ENCODE measurements at regions not wholly inside any gene's neighbourhood (a gene's known extent, or its start where the extent isn't known, plus 50 kb on each side); places are given as distances from the start of the nearest gene placed in this dataset.

DNA sequence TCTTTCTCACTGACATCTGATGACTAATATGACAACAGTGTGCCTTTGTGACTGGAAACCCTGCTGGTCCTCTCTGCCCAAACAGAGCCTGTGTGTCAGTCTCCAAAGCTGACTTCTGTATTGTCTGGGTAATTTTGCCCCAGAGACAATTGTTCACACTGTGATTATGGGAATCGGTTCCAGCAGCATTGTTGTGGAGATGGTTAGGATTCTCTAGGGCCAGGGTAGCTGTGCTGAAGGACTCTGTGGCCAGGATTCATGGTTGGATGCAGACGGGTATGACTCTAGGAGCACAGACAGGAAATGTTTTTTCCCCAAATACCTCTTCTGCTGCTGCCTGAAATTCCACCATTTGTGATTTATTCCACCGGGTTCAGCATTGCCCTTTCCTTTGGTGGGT, 57.5 kb upstream of the ITGA11 start:
- TF ChIP-seq, protein P1, sequence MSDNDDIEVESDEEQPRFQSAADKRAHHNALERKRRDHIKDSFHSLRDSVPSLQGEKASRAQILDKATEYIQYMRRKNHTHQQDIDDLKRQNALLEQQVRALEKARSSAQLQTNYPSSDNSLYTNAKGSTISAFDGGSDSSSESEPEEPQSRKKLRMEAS (CRISPR knock-in tag; IDR thresholded peaks at IDR 0.05) = no peak
- TF ChIP-seq CTCF (IDR thresholded peaks at IDR 0.05) (no peak), NFE2L1 (CRISPR knock-in tag; IDR thresholded peaks at IDR 0.05) (no peak), FOXP1 (CRISPR knock-in tag; IDR thresholded peaks at IDR 0.05; ENCODE audit: borderline replicate concordance) (no peak), TEAD1 (CRISPR knock-in tag; IDR thresholded peaks at IDR 0.05) (no peak), CREM (CRISPR knock-in tag; IDR thresholded peaks at IDR 0.05) (no peak), HMGXB4 (CRISPR knock-in tag; IDR thresholded peaks at IDR 0.05) (no peak), NR2C2 (CRISPR knock-in tag; IDR thresholded peaks at IDR 0.05) (no peak), ZNF396 (CRISPR knock-in tag; IDR thresholded peaks at IDR 0.05; ENCODE audit: borderline replicate concordance) (no peak)
- TF ChIP-seq, protein P2, sequence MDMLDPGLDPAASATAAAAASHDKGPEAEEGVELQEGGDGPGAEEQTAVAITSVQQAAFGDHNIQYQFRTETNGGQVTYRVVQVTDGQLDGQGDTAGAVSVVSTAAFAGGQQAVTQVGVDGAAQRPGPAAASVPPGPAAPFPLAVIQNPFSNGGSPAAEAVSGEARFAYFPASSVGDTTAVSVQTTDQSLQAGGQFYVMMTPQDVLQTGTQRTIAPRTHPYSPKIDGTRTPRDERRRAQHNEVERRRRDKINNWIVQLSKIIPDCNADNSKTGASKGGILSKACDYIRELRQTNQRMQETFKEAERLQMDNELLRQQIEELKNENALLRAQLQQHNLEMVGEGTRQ (CRISPR knock-in tag; IDR thresholded peaks at IDR 0.05) = no peak
- TF ChIP-seq, protein P3, sequence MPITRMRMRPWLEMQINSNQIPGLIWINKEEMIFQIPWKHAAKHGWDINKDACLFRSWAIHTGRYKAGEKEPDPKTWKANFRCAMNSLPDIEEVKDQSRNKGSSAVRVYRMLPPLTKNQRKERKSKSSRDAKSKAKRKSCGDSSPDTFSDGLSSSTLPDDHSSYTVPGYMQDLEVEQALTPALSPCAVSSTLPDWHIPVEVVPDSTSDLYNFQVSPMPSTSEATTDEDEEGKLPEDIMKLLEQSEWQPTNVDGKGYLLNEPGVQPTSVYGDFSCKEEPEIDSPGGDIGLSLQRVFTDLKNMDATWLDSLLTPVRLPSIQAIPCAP (CRISPR knock-in tag; IDR thresholded peaks at IDR 0.05) = no peak
- TF ChIP-seq, protein P4, sequence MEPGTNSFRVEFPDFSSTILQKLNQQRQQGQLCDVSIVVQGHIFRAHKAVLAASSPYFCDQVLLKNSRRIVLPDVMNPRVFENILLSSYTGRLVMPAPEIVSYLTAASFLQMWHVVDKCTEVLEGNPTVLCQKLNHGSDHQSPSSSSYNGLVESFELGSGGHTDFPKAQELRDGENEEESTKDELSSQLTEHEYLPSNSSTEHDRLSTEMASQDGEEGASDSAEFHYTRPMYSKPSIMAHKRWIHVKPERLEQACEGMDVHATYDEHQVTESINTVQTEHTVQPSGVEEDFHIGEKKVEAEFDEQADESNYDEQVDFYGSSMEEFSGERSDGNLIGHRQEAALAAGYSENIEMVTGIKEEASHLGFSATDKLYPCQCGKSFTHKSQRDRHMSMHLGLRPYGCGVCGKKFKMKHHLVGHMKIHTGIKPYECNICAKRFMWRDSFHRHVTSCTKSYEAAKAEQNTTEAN (CRISPR knock-in tag; IDR thresholded peaks at IDR 0.05) = no peak

Data from WTC11 (cell line).